Suprapubic skin (tissue), 4 donors: ENCODE measurements at regions not wholly inside any gene's neighbourhood (a gene's known extent, or its start where the extent isn't known, plus 50 kb on each side); places are given as distances from the start of the nearest gene placed in this dataset.

Source experiments
- CTCF ChIP-seq, 2 donors: fragments of 200-600 bp in 1 of 2; fragments of 450-650 bp in 1 of 2; sonication (generic) in 1 of 2; IDR thresholded peaks; one replicate each; pipeline ENCODE4 v1.5.1; 2016 to 2019; ENCODE audit warnings: antibody characterized with exemption in 2 of 2, mild to moderate bottlenecking in 1 of 2, moderate library complexity in 1 of 2
- POLR2A ChIP-seq, 2 donors: fragments of 450-650 bp; IDR thresholded peaks; one replicate each; pipeline ENCODE4 v1.6.1; 2017; ENCODE audit warnings: antibody characterized with exemption in 2 of 2, mild to moderate bottlenecking in 2 of 2, moderate library complexity in 2 of 2
- POLR2AphosphoS5 ChIP-seq, 3 donors: sonication (generic); formaldehyde crosslinking; IDR thresholded peaks; one replicate each; pipeline ENCODE4 v1.6.1; 2017; ENCODE audit warnings: antibody characterized with exemption in 3 of 3

GRCh38 chr3:8198605-8199004, 303.0 kb upstream of the LMCD1 start:
- no peak for TF ChIP-seq CTCF (IDR thresholded peaks at IDR 0.05)
- no peak for TF ChIP-seq POLR2A (IDR thresholded peaks at IDR 0.05)
- no peak for TF ChIP-seq POLR2AphosphoS5 (IDR thresholded peaks at IDR 0.05)
